Stimulated activated CD8-positive, alpha-beta memory T cell treated with anti-CD3 and anti-CD28 coated beads, Interleukin-12 subunit alpha, Interleukin-12 subunit beta, amount 100 ng/mL, for 4 hours (primary cell): ENCODE measurements at regions not wholly inside any gene's neighbourhood (a gene's known extent, or its start where the extent isn't known, plus 50 kb on each side); places are given as distances from the start of the nearest gene placed in this dataset.

ENCODE experiments used
- DNase-seq: peaks from one replicate; pipeline ENCODE4 v3.0.0-alpha.2; 2020; ENCODE audit warnings: low read depth

GRCh38 chr3:176714034-176714433 is 483.2 kb downstream of the TBL1XR1 start:
- DNase-seq = no peak

GRCh38 chr3:176712191-176712590 is 485.1 kb downstream of the TBL1XR1 start:
- DNase-seq = no peak

- no peak for DNase-seq
These were observed 498.0 kb downstream of the TBL1XR1 start for GRCh38 chr3:176699288-176699687.

- DNase-seq = no peak
These were observed 499.9 kb downstream of the TBL1XR1 start for GRCh38 chr3:176697284-176697889.

GRCh38 chr3:176696816-176697215 is 500.5 kb downstream of the TBL1XR1 start:
- no peak for DNase-seq

GRCh38 chr3:176692966-176693785 is 504.1 kb downstream of the TBL1XR1 start:
- no peak for DNase-seq

GRCh38 chr3:176692199-176692965 is 504.9 kb downstream of the TBL1XR1 start:
- no peak for DNase-seq

- no peak for DNase-seq
These were observed 507.0 kb downstream of the TBL1XR1 start for GRCh38 chr3:176690083-176690869.

- no peak for DNase-seq
These were observed 509.5 kb downstream of the TBL1XR1 start for GRCh38 chr3:176687754-176688153.

GRCh38 chr3:176683382-176683781 is 513.9 kb downstream of the TBL1XR1 start:
- DNase-seq = no peak

GRCh38 chr3:176663837-176664831 is 533.1 kb downstream of the TBL1XR1 start:
- DNase-seq = no peak

- no peak for DNase-seq
These were observed 533.9 kb downstream of the TBL1XR1 start for GRCh38 chr3:176663387-176663786.

- no peak for DNase-seq
These were observed 535.8 kb downstream of the TBL1XR1 start for GRCh38 chr3:176661432-176661964.

- DNase-seq = no peak
These were observed 541.7 kb downstream of the TBL1XR1 start for GRCh38 chr3:176655404-176656094.

GRCh38 chr3:176651622-176652021 is 545.7 kb downstream of the TBL1XR1 start:
- DNase-seq = no peak

- no peak for DNase-seq
These were observed 546.8 kb downstream of the TBL1XR1 start for GRCh38 chr3:176650478-176650877.

- DNase-seq = no peak
These were observed 549.3 kb downstream of the TBL1XR1 start for GRCh38 chr3:176647987-176648386.

GRCh38 chr3:176633511-176633910 is 563.8 kb downstream of the TBL1XR1 start:
- DNase-seq = no peak

GRCh38 chr3:176632925-176633324 is 564.4 kb downstream of the TBL1XR1 start:
- no peak for DNase-seq

- DNase-seq = no peak
These were observed 566.1 kb downstream of the TBL1XR1 start for GRCh38 chr3:176631165-176631564.
